Activated CD8-positive, alpha-beta memory T cell treated with anti-CD3 and anti-CD28 coated beads, Interleukin-2, amount 10 ng/mL, durations not matched to agents 7 days and 5 days (primary cell): ENCODE measurements at regions not wholly inside any gene's neighbourhood (a gene's known extent, or its start where the extent isn't known, plus 50 kb on each side); places are given as distances from the start of the nearest gene placed in this dataset.

ENCODE experiments used
- ATAC-seq: fragments of 150-1000 bp; cut with Tn5 transposase; one replicate; pipeline ENCODE4 v1.10.0; 2021; ENCODE audit warnings: moderate library complexity
- CTCF ChIA-PET: fragments of 350-600 bp; sonication (Branson Sonifier 250); formaldehyde crosslinking; loops from one replicate; lab custom pipeline; 2021; ENCODE audit warnings: antibody characterized with exemption; lab: Charles Lee
- DNase-seq: peaks from one replicate; pipeline ENCODE4 v3.0.0-alpha.2; 2020
- H3K27ac Mint-ChIP-seq: one replicate; pipeline ENCODE4 v1.8.0; 2021; ENCODE audit warnings: mild to moderate bottlenecking, mixed read lengths
- H3K27me3 Mint-ChIP-seq: one replicate; pipeline ENCODE4 v1.8.0; 2021; ENCODE audit warnings: mixed read lengths
- H3K36me3 Mint-ChIP-seq: one replicate; pipeline ENCODE4 v1.8.0; 2021; ENCODE audit warnings: mild to moderate bottlenecking, mixed read lengths
- H3K4me1 Mint-ChIP-seq: one replicate; pipeline ENCODE4 v1.8.0; 2021; ENCODE audit warnings: mixed read lengths
- H3K4me3 Mint-ChIP-seq: one replicate; pipeline ENCODE4 v1.8.0; 2021; ENCODE audit warnings: mild to moderate bottlenecking, moderate library complexity, mixed read lengths
- H3K9me3 Mint-ChIP-seq: one replicate; pipeline ENCODE4 v1.8.0; 2022; ENCODE audit warnings: low read depth, mixed read lengths

DNA sequence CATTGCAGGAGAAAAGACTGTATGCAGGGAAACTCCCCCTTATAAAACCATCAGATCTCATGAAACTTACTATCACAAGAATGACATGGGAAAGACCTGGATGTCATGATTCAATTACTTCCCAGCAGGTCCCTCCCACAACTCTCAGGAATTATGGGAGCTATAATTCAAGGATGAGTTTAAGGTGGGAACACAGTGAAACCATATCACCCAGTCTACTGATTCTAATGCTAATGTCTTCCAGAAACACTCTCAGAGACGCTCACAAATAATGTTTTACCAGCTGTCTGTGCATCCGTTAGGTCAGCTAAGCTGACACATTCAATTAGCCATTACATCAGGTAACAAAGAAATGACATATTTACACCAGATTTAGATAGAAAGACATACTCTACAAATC lies 637.9 kb downstream of the NLGN4Y start:
- CTCF ChIA-PET = no interaction called here
- Mint-ChIP-seq H3K4me3 (no peak overlapping the region), H3K36me3 (no peaks in the 10 kb centered on the region), H3K9me3 (no peaks in the 10 kb centered on the region), H3K27me3 (no peaks in the 10 kb centered on the region), H3K4me1 (no peaks in the 10 kb centered on the region), H3K27ac (no peak overlapping the region)
- ATAC-seq = no peak
- no peak for DNase-seq

DNA sequence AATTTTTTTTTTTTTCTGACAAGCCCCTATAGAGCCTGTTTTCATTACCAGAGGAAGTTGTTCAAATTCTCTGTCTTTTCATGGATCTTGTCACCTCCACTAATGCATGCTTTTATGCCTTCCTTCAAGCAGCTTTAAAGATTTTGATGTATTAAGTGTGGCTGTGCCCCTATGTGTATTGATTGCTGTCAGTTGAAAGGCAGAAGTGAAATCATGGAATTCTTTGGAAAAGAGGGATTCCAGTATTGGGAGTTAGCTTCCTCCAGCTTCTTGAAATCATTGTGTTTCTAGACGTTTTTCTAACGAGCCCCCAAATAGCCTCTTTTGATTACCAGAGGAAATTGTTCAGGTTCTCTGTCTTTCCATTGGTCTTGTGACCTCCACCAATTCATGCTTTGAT lies 655.6 kb downstream of the NLGN4Y start:
- no peak overlapping the region for H3K27ac Mint-ChIP-seq
- no peaks in the 10 kb centered on the region for H3K27me3 Mint-ChIP-seq
- H3K4me1 Mint-ChIP-seq = no peaks in the 10 kb centered on the region
- no peak overlapping the region for H3K4me3 Mint-ChIP-seq
- CTCF ChIA-PET = no interaction called here
- DNase-seq (no peak), ATAC-seq (no peak)
- H3K9me3 Mint-ChIP-seq = no peaks in the 10 kb centered on the region
- H3K36me3 Mint-ChIP-seq = no peaks in the 10 kb centered on the region

DNA sequence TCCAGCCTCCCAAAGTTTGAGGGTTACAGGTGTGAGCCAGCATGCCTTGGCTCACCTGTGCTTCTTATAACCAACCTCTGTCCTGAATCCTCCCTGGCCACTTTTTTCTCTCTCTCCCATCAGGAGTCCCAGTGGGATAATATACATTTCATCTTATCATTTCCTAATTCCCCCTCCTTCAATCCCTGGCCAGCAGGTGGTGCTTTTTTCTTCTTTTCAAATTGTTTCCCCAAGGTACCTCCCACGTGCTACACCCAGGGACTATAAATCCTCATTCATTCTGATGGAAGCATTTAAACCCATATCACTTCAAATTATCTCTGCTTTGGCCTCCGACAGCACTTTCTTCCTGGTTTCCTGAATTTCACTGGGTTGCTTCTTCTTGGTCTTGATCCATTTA lies 704.7 kb downstream of the NLGN4Y start:
- Mint-ChIP-seq H3K27ac (no peak overlapping the region), H3K4me3 (no peak overlapping the region), H3K36me3 (no peaks in the 10 kb centered on the region), H3K9me3 (peaks cover 5% of the 10 kb centered on the region), H3K4me1 (no peaks in the 10 kb centered on the region), H3K27me3 (no peaks in the 10 kb centered on the region)
- CTCF ChIA-PET = no interaction called here
- DNase-seq (no peak), ATAC-seq (no peak)

DNA sequence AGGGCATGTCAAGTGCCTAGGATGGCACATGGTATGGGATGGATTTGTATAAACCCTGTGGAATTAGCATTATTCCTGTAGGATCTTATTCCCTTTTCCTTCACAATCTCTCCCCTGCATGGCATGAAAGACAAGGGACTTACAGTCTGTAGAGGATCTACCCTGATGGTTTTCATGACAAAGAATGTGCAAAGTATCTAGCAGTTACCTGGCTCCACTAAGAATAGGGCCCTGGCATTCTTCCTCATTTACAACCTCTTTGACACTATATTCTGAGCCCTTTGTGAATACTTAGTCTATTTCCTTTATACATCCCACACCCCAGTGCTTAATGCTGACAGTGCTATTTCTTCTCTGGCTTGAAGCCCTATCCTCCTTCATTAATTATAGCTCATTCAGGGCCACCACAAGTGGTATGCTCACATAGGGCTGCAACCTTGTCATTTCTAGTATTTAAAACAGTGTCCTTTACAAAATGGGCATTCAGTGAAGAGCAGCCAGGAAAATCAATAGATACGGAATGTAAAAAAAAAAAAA lies 715.3 kb downstream of the NLGN4Y start:
- H3K4me1 Mint-ChIP-seq = no peaks in the 10 kb centered on the region
- CTCF ChIA-PET = no interaction called here
- no peaks in the 10 kb centered on the region for H3K27me3 Mint-ChIP-seq
- DNase-seq (no peak), ATAC-seq (no peak)
- H3K36me3 Mint-ChIP-seq = no peaks in the 10 kb centered on the region
- no peaks in the 10 kb centered on the region for H3K9me3 Mint-ChIP-seq
- no peak overlapping the region for H3K4me3 Mint-ChIP-seq
- H3K27ac Mint-ChIP-seq = no peak overlapping the region

DNA sequence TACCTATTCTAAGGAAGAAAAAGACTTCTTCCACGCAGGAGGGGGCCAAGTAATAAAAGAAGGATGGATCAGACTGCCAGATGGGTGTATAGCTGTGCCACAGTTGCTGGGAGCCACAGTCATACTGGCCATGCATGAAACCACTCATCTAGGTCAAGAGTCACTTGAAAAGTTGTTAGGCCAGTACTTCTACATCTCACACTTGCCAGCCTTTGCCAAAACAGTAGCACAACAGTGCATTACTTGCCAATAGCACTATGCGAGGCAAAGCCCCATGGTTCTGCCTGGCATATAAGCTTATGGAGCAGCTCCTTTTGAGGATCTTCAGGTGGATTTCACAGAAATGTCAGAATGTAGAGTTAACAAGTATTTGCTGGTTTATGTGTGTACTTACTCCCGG lies 735.0 kb downstream of the NLGN4Y start:
- DNase-seq (no peak), ATAC-seq (no peak)
- Mint-ChIP-seq H3K27ac (no peak overlapping the region), H3K9me3 (no peaks in the 10 kb centered on the region), H3K27me3 (no peaks in the 10 kb centered on the region), H3K4me3 (no peak overlapping the region), H3K36me3 (no peaks in the 10 kb centered on the region), H3K4me1 (no peaks in the 10 kb centered on the region)
- CTCF ChIA-PET = no interaction called here

GRCh38 chrY:15286572-15286971 lies 762.2 kb downstream of the NLGN4Y start:
- CTCF ChIA-PET = no interaction called here
- Mint-ChIP-seq H3K27me3 (no peaks in the 10 kb centered on the region), H3K9me3 (no peaks in the 10 kb centered on the region), H3K27ac (no peak overlapping the region), H3K4me1 (no peaks in the 10 kb centered on the region), H3K4me3 (no peak overlapping the region), H3K36me3 (no peaks in the 10 kb centered on the region)
- ATAC-seq (no peak), DNase-seq (no peak)

DNA sequence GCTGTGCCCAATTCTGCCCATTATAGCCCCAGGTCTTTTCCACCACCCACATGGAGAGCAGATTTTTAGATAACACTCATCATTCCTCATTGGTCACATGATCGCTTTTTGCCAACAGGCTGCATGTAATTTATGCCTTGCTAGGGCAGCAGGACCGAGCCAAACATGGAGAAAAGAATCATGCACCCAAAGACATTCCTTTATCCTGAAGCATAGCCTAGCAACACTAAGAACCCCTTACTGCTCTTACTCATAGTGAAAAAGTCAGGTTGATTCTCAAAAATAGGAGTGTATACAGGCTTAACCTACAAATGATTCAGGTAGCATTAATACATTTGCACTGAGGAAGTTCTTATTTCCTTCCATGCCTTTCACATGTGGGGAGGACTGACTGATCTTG lies 765.5 kb downstream of the NLGN4Y start:
- DNase-seq (no peak), ATAC-seq (no peak)
- H3K4me3 Mint-ChIP-seq = no peak overlapping the region
- H3K9me3 Mint-ChIP-seq = no peaks in the 10 kb centered on the region
- no peaks in the 10 kb centered on the region for H3K36me3 Mint-ChIP-seq
- H3K27ac Mint-ChIP-seq = no peak overlapping the region
- H3K4me1 Mint-ChIP-seq = no peaks in the 10 kb centered on the region
- no peaks in the 10 kb centered on the region for H3K27me3 Mint-ChIP-seq
- CTCF ChIA-PET = no interaction called here

DNA sequence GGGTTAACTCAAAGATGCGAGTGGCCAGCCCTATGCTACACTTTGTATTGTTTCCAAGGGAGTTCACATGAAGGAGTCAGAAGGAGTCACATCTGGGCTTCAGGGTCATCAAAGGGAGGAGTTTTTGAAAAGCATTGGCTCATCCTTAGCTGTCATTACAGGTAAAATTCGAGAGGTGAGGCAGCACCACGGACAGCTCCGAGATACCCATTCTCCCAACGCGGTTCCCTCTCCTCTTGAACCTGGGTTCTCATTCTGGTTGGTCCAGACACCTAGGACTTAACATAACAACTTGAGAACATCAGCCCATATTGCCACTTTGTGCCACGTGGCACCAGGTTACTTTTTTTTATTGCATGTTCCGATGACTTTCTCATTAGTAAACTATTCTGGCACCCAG lies 768.6 kb downstream of the NLGN4Y start:
- ATAC-seq = no peak
- DNase-seq = no peak
- no peaks in the 10 kb centered on the region for H3K4me1 Mint-ChIP-seq

DNA sequence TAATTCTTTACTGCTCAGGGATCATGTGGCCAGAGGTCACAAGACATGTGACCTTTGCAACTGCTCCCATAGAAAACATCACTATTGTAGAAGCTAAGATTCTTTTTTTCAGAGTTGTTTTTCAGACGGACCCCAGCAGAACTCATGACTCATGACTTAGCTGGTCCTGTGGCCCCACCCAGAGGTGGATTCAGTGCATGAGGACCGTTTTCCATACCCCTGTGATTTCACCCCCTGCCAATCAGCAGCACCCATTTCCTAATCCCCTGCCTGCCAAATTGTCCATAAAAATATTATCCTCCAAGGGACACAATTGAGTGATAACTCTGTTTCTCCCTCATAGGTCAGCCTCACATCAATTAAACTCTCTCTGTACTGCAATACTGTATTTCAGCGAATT lies 777.5 kb downstream of the NLGN4Y start:
- Mint-ChIP-seq H3K36me3 (no peaks in the 10 kb centered on the region), H3K9me3 (no peaks in the 10 kb centered on the region), H3K27ac (no peak overlapping the region), H3K4me3 (no peak overlapping the region), H3K27me3 (no peaks in the 10 kb centered on the region), H3K4me1 (no peaks in the 10 kb centered on the region)
- DNase-seq (no peak), ATAC-seq (no peak)
- CTCF ChIA-PET = no interaction called here

More for the DNA sequence above, 768.6 kb downstream of the NLGN4Y start:
- no peaks in the 10 kb centered on the region for H3K27me3 Mint-ChIP-seq
- H3K9me3 Mint-ChIP-seq = no peaks in the 10 kb centered on the region
- CTCF ChIA-PET = no interaction called here
- no peak overlapping the region for H3K4me3 Mint-ChIP-seq
- H3K27ac Mint-ChIP-seq = no peak overlapping the region
- no peaks in the 10 kb centered on the region for H3K36me3 Mint-ChIP-seq

GRCh38 chrY:15312166-15312565 lies 787.8 kb downstream of the NLGN4Y start:
- H3K27ac Mint-ChIP-seq = no peak overlapping the region
- no peaks in the 10 kb centered on the region for H3K9me3 Mint-ChIP-seq

DNA sequence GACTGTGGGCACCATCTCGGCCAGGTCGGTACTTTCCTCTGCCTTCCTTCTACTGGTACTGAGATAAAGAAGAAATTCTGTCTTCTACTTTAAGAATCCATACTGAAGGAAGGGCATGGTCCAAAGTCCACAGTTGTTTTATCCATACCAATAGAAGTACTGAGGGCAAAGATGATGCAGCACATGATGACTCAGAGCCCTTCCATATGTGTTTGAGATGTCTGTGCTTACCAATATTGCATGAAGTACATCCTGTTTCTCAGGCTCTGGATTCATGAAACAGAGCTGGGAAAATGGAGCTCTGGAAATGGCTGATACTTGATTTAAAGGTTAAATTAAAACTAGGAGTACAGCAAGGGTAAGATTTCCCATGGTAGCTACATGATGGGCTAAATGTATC lies 799.9 kb downstream of the NLGN4Y start:
- Mint-ChIP-seq H3K27ac (no peak overlapping the region), H3K9me3 (no peaks in the 10 kb centered on the region), H3K36me3 (no peaks in the 10 kb centered on the region), H3K4me3 (no peak overlapping the region), H3K4me1 (no peaks in the 10 kb centered on the region), H3K27me3 (no peaks in the 10 kb centered on the region)
- CTCF ChIA-PET = no interaction called here
- ATAC-seq (no peak), DNase-seq (no peak)

More at GRCh38 chrY:15312166-15312565, 787.8 kb downstream of the NLGN4Y start:
- DNase-seq = no peak
- Mint-ChIP-seq H3K36me3 (no peaks in the 10 kb centered on the region), H3K4me3 (no peak overlapping the region), H3K27me3 (no peaks in the 10 kb centered on the region), H3K4me1 (no peaks in the 10 kb centered on the region)
- ATAC-seq = no peak
- CTCF ChIA-PET = no interaction called here

GRCh38 chrY:15325201-15325600 lies 800.9 kb downstream of the NLGN4Y start:
- DNase-seq (no peak), ATAC-seq (no peak)
- Mint-ChIP-seq H3K4me1 (no peaks in the 10 kb centered on the region), H3K27me3 (no peaks in the 10 kb centered on the region), H3K27ac (no peak overlapping the region), H3K4me3 (no peak overlapping the region), H3K36me3 (no peaks in the 10 kb centered on the region), H3K9me3 (no peaks in the 10 kb centered on the region)
- CTCF ChIA-PET = no interaction called here

DNA sequence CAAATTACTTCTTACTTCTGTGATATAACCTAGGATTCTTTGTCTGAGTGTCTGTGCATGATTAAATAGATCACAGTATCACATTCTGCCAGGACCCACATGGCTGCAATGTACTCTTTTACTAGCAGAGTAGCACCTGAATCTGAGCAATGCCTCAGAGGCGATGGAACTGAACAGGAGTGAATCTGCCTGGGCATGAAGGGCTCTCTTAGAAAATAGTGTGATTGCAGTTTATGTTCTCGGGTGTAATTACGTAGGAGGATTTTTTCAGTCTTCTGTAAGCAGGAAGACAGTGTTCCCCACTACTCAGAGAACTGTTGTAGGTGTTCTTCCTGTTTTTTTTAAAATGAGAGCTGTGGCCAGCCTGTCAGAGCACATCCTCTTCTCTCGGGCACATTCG lies 802.3 kb downstream of the NLGN4Y start:
- CTCF ChIA-PET = no interaction called here
- Mint-ChIP-seq H3K4me3 (no peak overlapping the region), H3K9me3 (no peaks in the 10 kb centered on the region), H3K27ac (no peak overlapping the region), H3K4me1 (no peaks in the 10 kb centered on the region), H3K27me3 (no peaks in the 10 kb centered on the region), H3K36me3 (no peaks in the 10 kb centered on the region)
- no peak for ATAC-seq
- DNase-seq = no peak

DNA sequence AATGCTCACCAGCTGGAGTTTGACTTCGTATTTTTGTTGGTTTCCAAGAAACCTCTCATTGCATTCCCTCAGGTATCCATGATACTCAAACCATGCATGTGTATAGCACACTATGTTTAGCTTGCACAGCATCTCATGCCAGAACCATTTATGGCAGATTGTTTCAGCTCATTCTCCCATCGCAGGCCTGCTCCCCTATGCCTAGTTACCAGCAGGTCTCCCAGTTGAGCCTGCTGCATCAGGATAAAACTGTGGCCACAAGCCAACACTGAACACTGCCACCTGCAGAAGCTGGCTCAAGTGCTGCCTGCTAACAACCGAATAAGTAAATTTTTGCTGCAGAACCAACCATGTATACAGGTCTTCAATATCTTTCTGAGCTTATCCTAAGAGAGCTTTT lies 804.5 kb downstream of the NLGN4Y start:
- CTCF ChIA-PET = no interaction called here

DNA sequence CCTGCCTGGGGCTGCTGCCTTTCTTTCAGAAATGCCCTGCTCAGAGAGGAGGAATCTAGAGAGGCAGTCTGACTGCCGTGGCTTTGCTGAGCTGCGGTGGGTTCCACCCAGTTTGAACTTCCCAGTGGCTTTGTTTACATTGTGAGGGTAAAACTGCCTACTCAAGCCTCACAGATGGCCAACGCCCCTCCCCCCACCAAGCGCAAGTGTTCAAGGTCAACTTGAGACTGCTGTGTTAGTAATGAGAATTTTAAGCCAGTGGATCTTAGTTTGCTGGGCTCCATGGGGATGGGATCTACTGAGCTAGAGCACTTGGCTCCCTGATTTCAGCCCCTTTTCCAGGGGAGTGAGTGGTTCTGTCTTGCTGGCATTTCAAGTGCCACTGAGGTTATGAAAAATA lies 819.2 kb downstream of the NLGN4Y start:
- no peaks in the 10 kb centered on the region for H3K36me3 Mint-ChIP-seq
- no peaks in the 10 kb centered on the region for H3K27me3 Mint-ChIP-seq
- no peak overlapping the region for H3K27ac Mint-ChIP-seq
- DNase-seq = no peak
- CTCF ChIA-PET = no interaction called here
- H3K4me3 Mint-ChIP-seq = no peak overlapping the region
- H3K9me3 Mint-ChIP-seq = peaks cover 3% of the 10 kb centered on the region
- no peaks in the 10 kb centered on the region for H3K4me1 Mint-ChIP-seq
- no peak for ATAC-seq

More for the DNA sequence above, 804.5 kb downstream of the NLGN4Y start:
- Mint-ChIP-seq H3K27me3 (no peaks in the 10 kb centered on the region), H3K36me3 (no peaks in the 10 kb centered on the region), H3K27ac (no peak overlapping the region), H3K4me3 (no peak overlapping the region), H3K4me1 (no peaks in the 10 kb centered on the region), H3K9me3 (no peaks in the 10 kb centered on the region)
- DNase-seq (no peak), ATAC-seq (no peak)
